Smooth muscle cell (in vitro differentiated cells): ENCODE measurements at regions not wholly inside any gene's neighbourhood (a gene's known extent, or its start where the extent isn't known, plus 50 kb on each side); places are given as distances from the start of the nearest gene placed in this dataset.

Experiments used
- DNase-seq: peaks from one replicate; lab custom pipeline; 2025; ENCODE audit not compliant: unreplicated experiment; lab: John Stamatoyannopoulos, UW
- H2AFZ ChIP-seq: fragments of 200-600 bp; sonication (generic); 2 replicates; pipeline ENCODE4 v1.6.0; 2016; ENCODE audit warnings: antibody characterized with exemption, low read depth, mild to moderate bottlenecking
- H3F3A ChIP-seq: fragments of 200-600 bp; sonication (generic); 2 replicates; pipeline ENCODE4 v1.6.0; 2017; ENCODE audit warnings: antibody characterized with exemption, low read depth
- H3K27ac ChIP-seq: fragments of 200-600 bp; sonication (generic); 2 replicates; pipeline ENCODE4 v1.5.1; 2016; ENCODE audit warnings: low read depth, mild to moderate bottlenecking
- H3K27me3 ChIP-seq: fragments of 200-600 bp; sonication (generic); 2 replicates; pipeline ENCODE4 v1.6.1; 2016; ENCODE audit warnings: low read depth, mild to moderate bottlenecking
- H3K36me3 ChIP-seq: fragments of 200-600 bp; sonication (generic); 2 replicates; pipeline ENCODE4 v1.5.1; 2016; ENCODE audit warnings: low read depth
- H3K4me1 ChIP-seq: fragments of 200-600 bp; sonication (generic); 2 replicates; pipeline ENCODE4 v1.5.1; 2016; ENCODE audit warnings: low read depth
- H3K4me2 ChIP-seq: fragments of 200-600 bp; sonication (generic); 2 replicates; pipeline ENCODE4 v1.6.0; 2016; ENCODE audit warnings: mild to moderate bottlenecking
- H3K4me3 ChIP-seq: fragments of 200-600 bp; sonication (generic); 2 replicates; pipeline ENCODE4 v1.5.1; 2016; ENCODE audit warnings: mild to moderate bottlenecking
- H3K79me2 ChIP-seq: fragments of 200-600 bp; sonication (generic); 2 replicates; pipeline ENCODE4 v1.6.0; 2016; ENCODE audit warnings: low read depth, mild to moderate bottlenecking
- H3K9ac ChIP-seq: fragments of 200-600 bp; sonication (generic); 2 replicates; pipeline ENCODE4 v1.6.0; 2016; ENCODE audit warnings: low read depth
- H3K9me3 ChIP-seq: fragments of 200-600 bp; sonication (generic); replicated peaks from 2 replicates; pipeline ENCODE4 v1.5.1; 2016; ENCODE audit warnings: low read depth
- H4K20me1 ChIP-seq: fragments of 200-600 bp; sonication (generic); 2 replicates; pipeline ENCODE4 v1.6.0; 2016; ENCODE audit warnings: low read depth
- WGBS: methylation state at CpG from one replicate; pipeline ENCODE4 v1.1.7; 2016; ENCODE audit warnings: low lambda C conversion rate; 5-methylcytosine and 5-hydroxymethylcytosine counted together
- TF ChIP-seq, protein P1 (sequence below): fragments of 200-600 bp; sonication (generic); IDR thresholded peaks from 2 replicates; pipeline ENCODE4 v1.5.1; 2017; ENCODE audit warnings: borderline replicate concordance, mild to moderate bottlenecking, antibody characterized with exemption; ENCODE audit not compliant: insufficient read depth, poor library complexity, severe bottlenecking

GRCh38 chr17:45577571-45578279, 87.2 kb upstream of the PLEKHM1 start:
- Histone ChIP-seq H3K9ac (no peak overlapping the region), H3K27ac (no peak overlapping the region), H3F3A (no peaks in the 10 kb centered on the region), H3K79me2 (peaks cover 65% of the 10 kb centered on the region), H3K9me3 (no peaks in the 10 kb centered on the region), H3K4me3 (no peak overlapping the region), H2AFZ (no peak overlapping the region), H3K4me1 (peaks cover under 1% of the 10 kb centered on the region), H3K27me3 (no peaks in the 10 kb centered on the region), H3K36me3 (no peaks in the 10 kb centered on the region), H3K4me2 (no peak overlapping the region), H4K20me1 (peaks cover 80% of the 10 kb centered on the region)
- TF ChIP-seq, protein P1, sequence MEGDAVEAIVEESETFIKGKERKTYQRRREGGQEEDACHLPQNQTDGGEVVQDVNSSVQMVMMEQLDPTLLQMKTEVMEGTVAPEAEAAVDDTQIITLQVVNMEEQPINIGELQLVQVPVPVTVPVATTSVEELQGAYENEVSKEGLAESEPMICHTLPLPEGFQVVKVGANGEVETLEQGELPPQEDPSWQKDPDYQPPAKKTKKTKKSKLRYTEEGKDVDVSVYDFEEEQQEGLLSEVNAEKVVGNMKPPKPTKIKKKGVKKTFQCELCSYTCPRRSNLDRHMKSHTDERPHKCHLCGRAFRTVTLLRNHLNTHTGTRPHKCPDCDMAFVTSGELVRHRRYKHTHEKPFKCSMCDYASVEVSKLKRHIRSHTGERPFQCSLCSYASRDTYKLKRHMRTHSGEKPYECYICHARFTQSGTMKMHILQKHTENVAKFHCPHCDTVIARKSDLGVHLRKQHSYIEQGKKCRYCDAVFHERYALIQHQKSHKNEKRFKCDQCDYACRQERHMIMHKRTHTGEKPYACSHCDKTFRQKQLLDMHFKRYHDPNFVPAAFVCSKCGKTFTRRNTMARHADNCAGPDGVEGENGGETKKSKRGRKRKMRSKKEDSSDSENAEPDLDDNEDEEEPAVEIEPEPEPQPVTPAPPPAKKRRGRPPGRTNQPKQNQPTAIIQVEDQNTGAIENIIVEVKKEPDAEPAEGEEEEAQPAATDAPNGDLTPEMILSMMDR, result no peak
- DNase-seq, result no peak
- 98% methylated on average over 6 of the region's 6 CpGs for WGBS

- H3K79me2 ChIP-seq, result peaks cover 69% of the 10 kb centered on the region
- no peak overlapping the region for H2AFZ ChIP-seq
- peaks cover 2% of the 10 kb centered on the region for H3K27me3 ChIP-seq
- WGBS, result 94% methylated on average over 10 of the region's 10 CpGs
- no peak for DNase-seq
- H3K36me3 ChIP-seq, result no peaks in the 10 kb centered on the region
- H3K4me3 ChIP-seq, result no peak overlapping the region
- H3K4me2 ChIP-seq, result no peak overlapping the region
- peaks cover 7% of the 10 kb centered on the region for H3K4me1 ChIP-seq
- H3K9ac ChIP-seq, result no peak overlapping the region
- TF ChIP-seq, protein P1, result no peak
- H3F3A ChIP-seq, result no peaks in the 10 kb centered on the region
- H4K20me1 ChIP-seq, result peaks cover 81% of the 10 kb centered on the region
- no peaks in the 10 kb centered on the region for H3K9me3 ChIP-seq
- H3K27ac ChIP-seq, result no peak overlapping the region
These were observed 88.3 kb upstream of the PLEKHM1 start for GRCh38 chr17:45578516-45579455.

GRCh38 chr17:45579529-45580495, 89.3 kb upstream of the PLEKHM1 start:
- Histone ChIP-seq H3K27ac (no peak overlapping the region), H3K4me3 (no peak overlapping the region)
- TF ChIP-seq, protein P1, result no peak

More at GRCh38 chr17:45579529-45580495, 89.3 kb upstream of the PLEKHM1 start:
- peaks cover 73% of the 10 kb centered on the region for H3K79me2 ChIP-seq
- no peak overlapping the region for H3K9ac ChIP-seq
- DNase-seq, result no peak
- H3K4me1 ChIP-seq, result peaks cover 7% of the 10 kb centered on the region
- peaks cover 3% of the 10 kb centered on the region for H3K27me3 ChIP-seq
- no peaks in the 10 kb centered on the region for H3K36me3 ChIP-seq
- WGBS, result 69% methylated on average over 7 of the region's 7 CpGs
- H2AFZ ChIP-seq, result no peak overlapping the region
- H4K20me1 ChIP-seq, result peaks cover 72% of the 10 kb centered on the region
- H3F3A ChIP-seq, result no peaks in the 10 kb centered on the region
- H3K9me3 ChIP-seq, result no peaks in the 10 kb centered on the region
- no peak overlapping the region for H3K4me2 ChIP-seq
